HG02588 (cell line): ENCODE measurements at regions not wholly inside any gene's neighbourhood (a gene's known extent, or its start where the extent isn't known, plus 50 kb on each side); places are given as distances from the start of the nearest gene placed in this dataset.
"Not testable (repeated sequence)": the region's sequence is repeated elsewhere in the genome, so short reads cannot be mapped to it uniquely, and the experiment has no call there.

ENCODE experiments used
- ATAC-seq: cut with Tn5 transposase; IDR thresholded peaks from one replicate; pipeline ENCODE4 v1.9.1; 2021; ENCODE audit warnings: mild to moderate bottlenecking, moderate library complexity; ENCODE audit not compliant: unreplicated experiment

DNA sequence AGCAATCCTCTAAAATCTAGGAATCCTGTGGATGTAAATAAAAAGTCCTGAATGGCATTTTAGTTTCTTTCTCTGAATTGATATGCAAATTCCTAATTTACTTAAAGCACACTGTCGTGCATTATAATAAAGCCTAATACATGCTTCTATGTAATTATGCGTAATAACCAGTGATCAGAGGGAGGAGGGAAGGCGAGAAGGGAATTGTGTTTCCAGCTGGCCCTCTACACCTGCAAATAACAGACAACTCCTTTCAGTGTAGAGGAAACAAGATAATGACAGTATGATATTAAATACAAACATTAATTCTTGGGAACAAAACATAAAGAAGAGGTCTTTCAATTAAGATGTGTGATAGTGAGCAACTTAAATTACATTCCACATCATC is 419.6 kb upstream of the LCORL start:
- no peak for ATAC-seq

DNA sequence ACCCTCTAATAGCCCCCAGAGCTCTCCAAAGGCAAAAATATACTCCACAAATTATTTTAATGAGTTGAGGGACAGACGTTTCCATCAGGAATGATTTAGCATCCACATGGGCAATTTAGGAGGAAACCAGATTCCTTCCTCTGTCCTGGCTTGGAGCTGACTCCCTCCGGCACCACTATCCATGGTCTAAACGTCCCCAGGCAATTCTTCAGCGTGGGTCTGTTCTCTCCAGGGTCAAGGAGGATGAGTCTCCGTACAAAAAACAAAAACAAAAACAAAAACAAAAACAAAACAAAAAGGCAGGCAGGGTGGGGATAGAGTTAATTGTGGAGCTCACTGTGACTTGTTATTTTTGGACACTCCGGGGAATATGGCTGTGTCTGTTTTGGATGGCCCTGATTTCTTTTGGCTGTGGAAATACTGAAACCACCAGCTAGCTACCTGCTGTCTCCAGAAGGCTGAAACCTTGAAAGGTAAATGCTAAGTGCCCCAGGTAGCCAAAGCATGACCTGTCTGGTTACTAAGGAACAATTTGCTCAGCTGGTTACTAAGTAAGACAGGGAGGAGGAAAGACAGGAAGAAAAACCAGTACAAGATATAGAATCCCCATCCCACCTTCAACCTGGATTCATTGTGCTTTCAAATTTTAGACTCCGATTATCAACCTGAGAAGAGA is 419.1 kb upstream of the LCORL start:
- no peak for ATAC-seq

DNA sequence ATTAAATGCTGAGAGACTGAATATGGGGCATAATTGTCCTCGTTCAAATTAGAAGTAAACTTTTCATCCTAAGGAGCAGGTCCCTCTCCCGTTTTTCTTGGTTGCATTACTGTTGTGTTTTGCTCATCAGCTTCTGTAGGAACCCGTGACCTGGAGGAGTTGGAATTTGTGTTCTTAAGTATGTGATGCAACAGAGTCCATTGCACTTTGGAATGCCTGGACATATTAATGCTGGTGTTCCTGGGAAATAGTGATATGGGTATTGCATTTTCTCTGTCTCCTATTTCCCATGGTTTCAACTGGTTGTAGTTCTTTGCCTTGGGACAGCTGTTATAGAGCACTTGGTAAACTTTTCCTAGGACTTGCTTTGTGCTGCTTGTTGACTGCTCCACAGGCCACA is 417.8 kb upstream of the LCORL start:
- no peak for ATAC-seq

DNA sequence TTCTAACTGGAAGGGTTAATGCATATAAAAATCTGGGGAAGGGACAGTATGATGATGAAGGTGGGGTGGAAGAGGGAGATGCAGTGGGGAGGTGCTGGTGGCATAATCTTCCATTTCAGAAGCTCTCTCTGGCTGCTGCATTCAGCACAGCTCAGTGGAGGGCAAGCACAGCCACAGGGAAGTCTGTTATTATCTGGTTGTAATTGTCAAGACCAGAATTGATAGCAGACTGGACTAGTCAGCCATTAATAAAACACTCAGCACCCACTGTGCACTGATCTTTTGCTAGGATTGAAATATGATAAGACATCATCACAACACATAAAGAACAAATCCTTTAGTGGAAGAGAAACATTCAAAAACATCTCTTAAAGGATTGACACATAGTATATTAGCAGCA is 414.2 kb upstream of the LCORL start:
- no peak for ATAC-seq

DNA sequence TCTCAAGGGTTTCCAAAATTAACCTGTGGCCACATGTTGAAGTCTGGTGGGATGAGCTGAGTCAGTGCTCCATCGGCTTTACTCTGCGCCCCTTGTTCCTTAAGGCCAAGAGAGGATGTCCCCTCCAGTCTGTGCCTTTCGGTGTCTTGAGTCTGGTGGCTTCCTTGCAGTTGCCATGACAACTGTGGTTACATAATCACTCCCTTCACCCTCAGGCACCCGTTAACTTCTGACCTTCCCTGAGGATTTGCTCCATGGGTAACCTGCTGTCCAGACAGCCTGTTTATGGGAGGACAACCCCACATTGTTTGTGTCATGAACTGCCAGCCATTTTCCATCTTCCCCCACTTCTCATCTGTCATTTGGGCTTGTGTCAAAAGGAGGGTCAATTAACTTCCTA is 401.1 kb upstream of the LCORL start:
- no peak for ATAC-seq

DNA sequence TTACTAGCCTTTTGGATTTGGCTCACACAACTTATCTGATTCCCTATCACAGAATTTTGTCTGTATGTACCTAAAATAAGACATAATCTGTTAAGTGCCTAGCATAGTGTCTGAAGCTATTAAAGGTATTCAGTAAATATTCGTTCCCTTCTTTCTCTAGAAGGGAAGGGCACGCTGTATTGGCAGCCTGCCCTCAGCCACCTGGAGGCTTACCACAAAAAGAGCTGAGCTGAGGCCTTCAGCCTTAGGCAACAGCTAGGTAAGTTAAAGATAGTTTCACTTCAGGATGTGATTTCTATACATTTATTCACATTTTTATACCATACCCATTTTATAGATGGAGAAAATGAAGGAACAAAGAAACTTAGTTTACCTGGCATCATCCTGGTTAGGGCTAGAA is 400.0 kb upstream of the LCORL start:
- ATAC-seq, result no peak

DNA sequence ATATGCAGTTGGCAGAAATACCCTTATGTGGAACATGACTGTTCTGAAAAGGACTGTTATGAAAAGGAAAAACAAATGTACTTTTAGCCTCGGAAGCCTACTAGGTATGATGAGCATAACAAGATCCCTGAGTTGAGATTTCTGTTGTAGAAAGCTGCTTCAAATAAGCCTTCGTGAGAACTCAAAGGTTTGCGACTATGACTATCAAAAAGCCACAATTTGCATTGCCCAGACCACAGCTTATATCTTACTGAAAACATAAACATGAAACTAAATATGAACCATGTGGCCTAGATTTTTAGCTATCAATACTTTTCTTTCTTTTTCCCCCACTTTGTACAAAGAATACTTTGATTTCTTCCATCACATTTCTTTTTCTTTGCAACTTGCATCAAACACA is 398.2 kb upstream of the LCORL start:
- ATAC-seq, result no peak

DNA sequence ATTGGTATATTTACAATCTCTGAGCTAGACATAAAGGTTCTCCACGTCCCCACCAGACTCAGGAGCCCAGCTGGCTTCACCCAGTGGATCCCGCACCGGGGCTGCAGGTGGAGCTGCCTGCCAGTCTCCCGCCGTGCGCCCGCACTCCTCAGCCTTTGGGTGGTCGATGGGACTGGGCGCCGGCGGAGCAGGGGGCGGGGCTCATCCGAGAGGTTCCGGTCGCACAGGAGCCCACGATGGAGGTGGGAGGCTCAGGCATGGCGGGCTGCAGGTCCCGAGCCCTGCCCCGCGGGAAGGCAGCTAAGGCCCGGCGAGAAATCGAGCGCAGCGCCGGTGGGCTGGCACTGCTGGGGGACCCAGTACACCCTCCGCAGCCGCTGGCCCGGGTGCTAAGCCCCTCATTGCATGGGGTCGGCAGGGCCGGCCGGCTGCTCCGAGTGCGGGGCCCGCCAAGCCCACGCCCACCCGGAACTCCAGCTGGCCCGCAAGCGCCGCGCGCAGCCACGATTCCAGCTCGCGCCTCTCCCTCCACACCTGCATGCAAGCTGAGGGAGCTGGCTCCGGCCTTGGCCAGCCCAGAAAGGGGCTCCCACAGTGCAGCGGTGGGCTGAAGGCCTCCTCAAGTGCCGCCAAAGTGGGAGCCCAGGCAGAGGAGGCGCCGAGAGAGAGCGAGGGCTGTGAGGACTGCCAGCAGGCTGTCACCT is 396.8 kb upstream of the LCORL start:
- ATAC-seq, result not testable (repeated sequence)

DNA sequence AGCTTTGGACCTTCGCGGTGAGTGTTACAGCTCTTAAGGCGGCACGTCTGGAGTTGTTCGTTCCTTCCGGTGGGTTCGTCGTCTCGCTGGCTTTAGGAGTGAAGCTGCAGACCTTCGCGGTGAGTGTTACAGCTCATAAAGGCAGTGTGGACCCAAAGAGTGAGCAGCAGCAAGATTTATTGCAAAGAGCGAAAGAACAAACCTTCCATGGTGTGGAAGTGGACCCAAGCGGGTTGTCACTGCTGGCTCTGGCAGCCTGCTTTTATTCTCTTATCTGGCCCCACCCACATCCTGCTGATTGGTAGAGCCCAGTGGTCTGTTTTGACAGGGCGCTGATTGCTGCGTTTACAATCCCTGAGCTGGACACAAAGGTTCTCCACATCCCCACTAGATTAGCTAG is 396.1 kb upstream of the LCORL start:
- not testable (repeated sequence) for ATAC-seq

DNA sequence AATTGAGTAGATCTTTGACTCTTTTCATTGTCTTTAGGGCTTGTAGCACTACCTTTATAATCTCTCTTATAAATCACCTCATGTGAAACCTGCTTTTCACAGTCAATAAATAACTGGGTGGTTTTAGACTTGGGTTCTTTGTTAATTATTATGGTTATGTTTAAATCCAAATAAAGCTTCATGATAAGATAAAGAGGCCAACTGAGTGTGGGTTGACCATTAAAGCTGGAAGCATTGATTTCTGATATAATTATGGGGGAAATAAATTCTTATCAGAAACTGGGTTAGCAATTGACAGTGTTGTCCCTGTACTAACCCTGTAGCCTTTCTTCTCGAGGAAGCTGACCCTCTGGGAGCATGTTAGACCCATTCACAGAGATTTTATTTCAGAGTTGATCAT is 384.7 kb upstream of the LCORL start:
- ATAC-seq, result no peak

DNA sequence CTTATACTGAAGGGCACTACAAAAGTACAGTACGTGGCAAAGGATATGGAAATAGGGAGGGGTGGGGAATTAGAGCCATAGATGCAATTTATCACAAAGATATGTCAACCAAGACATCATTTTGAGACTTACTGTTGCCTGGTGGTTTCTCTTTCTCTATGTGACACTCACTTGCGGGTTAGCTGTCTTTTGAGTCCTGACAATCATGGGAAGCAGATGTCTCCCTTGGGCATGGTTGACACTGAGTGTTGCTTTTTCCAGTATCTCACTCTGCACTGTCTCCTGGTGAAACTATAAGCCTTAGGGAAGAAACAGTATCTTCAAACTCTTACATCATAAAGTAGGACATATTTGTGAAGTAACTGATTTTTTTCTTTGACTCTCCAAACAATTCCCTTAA is 383.5 kb upstream of the LCORL start:
- no peak for ATAC-seq

DNA sequence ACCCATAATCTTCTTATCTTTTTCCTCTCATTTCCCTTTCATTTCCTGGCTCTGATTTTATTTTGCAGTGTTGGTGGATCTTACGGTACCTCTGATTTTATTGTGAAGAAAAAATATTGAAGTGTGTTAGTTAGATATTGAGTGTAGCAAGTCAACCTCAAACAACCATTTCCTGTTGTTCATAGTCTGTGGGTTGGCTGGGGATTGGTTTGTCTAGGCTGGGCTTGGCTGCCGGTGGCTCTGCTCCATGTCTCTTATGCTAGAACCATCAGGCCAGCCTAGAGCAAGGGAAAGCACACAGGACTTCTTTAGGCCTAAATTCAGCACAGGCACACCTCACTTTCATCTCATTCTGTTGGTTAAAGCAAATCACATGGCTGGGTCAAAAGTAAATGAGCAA is 383.1 kb upstream of the LCORL start:
- no peak for ATAC-seq

DNA sequence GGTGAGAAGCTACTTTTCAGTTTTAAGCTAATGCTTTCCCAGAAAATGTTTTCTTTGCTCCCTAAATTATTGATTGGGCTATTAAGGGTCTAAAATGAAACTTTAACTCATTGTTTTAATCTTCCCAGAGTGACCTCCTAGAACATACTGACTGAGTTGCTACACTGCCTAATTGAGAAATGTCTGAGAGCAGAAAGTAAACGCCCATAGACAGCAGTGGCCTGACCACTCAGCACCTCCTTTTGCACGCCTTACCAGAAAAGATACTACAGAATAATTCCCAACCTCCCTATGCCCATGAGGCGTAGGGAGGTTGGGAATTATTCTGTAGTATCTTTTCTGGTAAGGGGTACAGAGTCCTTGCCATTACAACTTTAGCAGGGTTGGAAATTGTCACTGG is 381.8 kb upstream of the LCORL start:
- no peak for ATAC-seq

DNA sequence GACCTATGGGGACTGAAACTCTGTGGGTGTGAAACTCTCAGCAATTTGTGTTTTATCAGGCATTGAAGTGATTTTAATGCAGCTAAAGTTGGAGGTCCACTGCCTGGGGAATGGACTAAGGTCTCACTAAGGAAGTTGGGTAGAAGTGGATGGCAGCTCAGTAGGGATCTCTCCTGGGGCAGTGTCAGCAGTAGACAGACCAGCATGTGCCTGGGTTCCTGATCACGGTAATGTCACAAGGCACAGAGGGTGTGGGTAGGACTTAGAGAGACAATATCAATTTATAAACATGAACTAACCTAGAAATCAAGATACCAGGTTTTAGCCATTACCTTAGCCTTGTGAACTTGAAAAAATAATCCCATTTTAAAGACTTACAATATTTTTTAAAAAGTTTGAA is 380.3 kb upstream of the LCORL start:
- no peak for ATAC-seq

DNA sequence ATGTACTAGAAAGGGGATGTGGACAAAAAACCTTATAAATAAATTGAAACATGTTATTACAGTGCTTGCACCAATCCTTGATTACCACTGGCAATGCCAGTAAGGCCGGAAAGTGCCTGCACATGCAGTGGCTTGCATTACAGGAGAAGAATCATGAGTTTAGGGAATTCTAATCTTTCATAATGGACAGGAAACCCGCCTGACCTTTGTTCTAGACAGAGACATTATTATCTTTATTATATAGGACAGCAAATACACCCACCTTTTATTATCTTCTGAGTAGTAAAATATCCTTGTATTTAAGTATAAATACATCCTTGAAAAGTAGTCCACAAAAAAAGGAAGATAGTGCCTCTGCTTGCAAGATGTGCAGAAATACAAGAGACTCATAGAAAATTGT is 379.9 kb upstream of the LCORL start:
- no peak for ATAC-seq

DNA sequence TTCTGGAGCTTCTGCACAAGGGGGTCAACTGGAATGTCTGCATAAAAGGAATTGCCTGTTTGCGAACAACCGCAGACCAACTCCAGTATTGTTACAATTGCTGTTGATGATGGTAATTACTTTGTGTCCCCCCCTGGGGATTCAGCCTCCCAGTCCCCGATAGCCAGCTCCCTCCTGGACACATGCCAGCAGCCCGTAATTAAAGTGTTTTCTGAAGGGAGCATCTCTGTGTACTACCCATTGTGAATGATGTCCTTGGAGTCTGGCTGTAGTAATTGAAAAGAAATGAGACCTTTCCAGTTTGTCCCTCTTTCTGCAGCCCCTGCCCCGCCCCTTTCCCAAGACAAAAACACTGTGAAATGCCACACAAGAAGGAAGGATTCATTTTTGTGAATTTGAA is 377.1 kb upstream of the LCORL start:
- no peak for ATAC-seq

DNA sequence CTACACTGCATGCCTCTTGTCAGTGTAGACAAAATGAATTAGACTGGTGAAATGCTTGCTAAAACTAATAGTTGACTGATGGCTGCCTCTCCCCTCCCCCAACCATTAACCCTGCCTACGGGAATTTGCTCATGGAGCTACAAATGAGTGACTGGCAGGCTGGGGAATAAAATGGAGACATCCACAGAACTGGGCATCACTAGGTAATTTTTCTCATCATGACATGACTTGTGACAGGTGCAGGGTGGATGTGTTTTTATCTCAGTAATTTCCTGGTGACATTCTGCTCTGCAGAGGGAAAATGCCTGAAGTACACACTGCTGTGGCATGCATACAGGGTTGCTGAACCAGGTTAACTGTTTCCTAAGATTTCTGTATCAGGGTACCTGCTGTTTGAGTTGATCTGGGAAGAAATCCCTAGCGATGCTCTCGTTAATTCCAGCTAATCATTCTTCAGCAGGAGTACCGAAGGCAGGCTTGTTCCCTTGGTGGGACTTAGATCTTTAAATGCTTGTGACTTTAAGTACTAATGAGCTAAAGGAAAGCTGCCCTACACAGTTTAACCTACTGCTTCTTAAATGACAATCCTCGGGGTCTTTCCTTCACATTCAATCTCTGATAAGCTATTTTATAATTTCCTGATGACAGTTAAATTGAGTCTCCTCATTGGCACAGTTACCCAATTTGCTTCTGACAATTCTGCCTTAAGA is 376.3 kb upstream of the LCORL start:
- no peak for ATAC-seq

DNA sequence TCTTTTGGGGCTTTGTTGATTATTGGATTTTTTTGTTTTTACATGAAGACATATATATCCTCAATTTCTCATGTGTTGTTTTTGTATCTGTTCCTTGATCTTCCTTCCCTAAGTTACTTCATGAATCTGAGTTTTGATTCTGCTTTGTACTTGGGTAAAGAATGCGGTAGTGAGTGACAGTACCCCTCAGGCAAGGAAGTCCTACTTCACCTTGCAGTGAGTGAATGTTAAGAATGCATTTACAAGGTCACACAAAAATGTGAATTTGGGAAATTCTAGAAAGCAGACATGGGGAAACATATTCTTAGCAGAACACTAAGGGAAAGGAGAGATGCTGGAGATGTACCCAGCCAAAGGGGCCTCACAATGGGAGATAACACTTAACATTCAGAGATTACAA is 373.1 kb upstream of the LCORL start:
- ATAC-seq, result no peak

DNA sequence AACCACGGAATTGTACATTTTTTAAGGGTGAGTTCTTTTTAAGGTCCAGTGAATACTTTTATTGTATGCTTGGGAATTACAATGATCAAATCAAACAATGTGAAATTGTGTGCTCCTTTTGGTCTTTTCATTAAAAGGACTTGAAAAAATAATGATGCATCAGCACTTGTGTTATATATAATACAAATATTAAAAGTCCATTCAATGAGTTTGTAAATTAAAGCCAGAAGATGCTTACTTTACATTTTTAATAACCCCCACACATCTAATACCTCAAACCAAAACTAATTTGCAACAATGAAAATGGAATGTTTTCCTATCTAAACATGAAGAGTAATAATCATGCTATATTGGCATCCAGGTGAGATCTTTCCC is 369.8 kb upstream of the LCORL start:
- ATAC-seq, result no peak

DNA sequence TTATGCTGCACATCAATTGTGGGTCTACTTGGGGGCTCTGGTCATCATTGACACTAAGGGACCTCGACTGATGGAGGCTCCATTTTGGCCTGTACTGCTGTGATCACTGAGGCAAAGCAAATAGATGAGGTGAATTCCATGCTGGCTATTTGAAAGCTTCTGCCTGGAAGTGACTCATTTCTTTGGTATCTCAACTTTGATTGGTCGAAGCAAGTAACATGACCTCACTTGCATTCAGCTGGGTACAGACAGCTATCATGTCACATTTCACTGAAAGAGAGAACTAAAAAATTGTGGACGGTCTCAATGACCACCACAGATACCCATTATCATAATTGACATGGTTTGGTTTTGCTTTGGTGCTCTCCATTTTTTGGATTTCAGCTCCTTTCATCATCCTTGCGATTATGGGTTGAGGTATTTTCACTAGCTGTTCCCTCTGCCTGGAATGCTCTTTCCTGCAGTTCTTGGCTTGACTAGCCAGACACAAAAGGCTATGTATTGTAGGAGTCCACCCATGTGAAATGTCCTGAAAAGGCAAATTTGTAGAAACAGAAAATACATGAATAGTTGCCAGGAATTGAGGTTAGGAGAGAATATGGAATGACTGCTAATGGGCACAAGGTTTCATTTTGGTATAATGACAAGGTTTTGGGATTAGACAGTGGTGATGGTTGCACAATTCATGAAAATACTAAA is 369.2 kb upstream of the LCORL start:
- ATAC-seq, result no peak

DNA sequence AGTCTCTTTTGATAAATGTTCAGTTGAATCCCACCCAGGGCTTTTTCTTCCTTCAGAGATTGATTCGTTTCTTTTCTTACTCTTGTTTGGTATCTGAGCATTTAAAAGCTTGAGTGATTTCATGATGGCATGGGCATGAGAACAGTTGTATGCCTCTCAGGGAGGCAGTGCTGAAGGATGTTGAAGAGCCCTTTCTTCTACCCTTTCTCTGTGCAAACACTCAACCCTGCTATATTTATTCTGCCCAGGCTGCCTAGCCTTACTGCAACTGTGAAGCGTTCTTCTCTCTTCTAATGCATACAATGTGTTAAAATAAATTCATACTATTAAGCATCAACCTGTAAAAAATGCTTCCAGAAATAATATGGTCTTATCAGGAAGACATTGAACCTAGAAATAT is 367.6 kb upstream of the LCORL start:
- no peak for ATAC-seq

DNA sequence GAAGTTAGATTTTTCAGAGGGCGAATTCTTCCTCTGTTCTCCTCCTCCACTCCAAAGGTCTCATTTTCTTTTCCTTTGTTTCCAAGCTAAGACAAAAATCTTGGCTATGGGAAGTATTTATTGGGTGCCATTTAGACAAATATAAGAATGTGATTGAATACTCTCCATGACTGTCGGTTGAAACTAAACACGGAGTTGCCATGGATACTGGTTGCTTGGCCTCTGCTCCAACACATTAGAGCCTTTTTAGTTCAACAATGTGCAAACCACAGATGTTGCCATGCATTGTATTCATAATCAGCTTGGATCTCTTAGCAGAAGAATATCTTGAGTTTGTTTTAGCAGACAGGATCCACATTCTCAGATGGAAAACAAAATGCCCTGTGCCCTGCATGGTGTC is 366.5 kb upstream of the LCORL start:
- ATAC-seq, result no peak
